Medulla oblongata (tissue), 1 donor: ENCODE measurements at regions not wholly inside any gene's neighbourhood (a gene's known extent, or its start where the extent isn't known, plus 50 kb on each side); places are given as distances from the start of the nearest gene placed in this dataset.
"Not testable (repeated sequence)": the region's sequence is repeated elsewhere in the genome, so short reads cannot be mapped to it uniquely, and the experiment has no call there.

ENCODE experiments used
- DNase-seq: peaks from one replicate; pipeline ENCODE4 v3.0.0-alpha.2; 2015; ENCODE audit errors: extremely low spot score

DNA sequence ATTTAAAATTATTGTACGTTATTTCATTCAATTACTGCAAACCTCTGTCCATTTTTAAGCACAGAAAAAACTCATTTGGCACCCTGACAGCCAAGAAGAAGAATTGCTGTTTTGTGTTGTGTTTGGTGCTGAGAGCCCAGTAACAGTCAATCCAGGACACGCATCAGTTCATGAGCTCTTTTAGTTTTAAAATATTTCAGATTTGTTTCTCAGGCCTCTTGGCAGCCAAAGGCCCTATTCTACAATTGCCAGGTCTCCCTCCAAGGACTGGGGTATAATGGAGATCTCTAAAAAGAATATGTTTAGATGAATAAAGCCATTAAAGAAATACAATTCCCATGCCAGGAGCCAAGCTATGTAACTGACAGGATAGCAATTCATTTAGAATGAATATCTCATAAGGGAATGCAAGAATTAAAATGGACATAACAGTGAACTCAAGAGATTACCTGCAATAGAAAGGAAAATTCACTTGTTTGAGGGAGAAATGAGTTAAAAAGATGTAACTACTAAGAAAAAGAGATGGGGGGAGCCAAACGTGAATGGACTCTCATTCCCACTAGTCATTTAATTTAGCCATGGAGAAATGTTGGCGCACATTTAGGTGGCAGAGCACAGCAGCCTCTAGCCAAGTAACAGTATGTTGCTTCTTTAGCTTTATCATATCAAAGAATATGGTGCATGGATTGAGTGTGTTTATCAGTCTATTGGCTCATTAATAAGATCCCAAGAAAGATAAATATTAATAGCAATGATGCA is 140.6 kb upstream of the PELI2 start:
- DNase-seq = peak; percentile 76

DNA sequence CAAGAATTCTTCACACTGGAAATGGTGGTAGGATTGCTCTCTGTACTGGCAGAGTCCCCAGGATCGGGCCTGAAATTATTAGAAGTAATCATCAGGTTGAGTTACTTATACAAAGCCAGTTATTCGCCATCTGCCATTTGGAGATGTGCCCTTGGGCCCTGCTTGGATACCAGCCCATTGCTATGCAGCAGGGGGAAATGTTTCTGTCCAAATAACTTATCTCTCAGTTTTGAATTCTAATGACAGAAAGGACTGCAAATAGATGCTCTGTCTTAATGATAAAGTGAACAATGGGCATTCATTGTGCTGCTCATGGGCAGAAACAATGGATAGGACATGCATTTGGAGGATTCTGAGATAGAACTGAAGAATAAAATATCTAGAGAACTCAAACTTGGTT is 139.1 kb upstream of the PELI2 start:
- DNase-seq = peak; percentile 43

DNA sequence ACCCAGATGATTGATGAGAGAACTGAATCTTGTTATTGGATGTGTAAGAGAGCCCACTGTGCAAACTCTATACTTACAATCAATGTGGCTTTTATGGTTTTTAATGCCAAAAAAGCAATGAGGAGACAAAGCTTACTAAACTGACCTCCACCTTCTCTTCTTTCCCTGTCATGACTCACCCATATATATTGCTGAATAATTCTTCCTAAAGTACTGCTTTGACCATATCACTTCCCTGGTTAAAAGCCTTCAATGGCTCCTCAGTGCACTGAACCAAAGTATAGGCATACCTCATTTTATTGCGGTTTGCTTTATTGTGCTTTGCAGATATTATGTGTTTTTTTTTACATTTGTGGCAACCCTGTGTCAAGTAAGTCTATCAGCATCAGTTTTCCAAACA is 138.4 kb upstream of the PELI2 start:
- no peak for DNase-seq

DNA sequence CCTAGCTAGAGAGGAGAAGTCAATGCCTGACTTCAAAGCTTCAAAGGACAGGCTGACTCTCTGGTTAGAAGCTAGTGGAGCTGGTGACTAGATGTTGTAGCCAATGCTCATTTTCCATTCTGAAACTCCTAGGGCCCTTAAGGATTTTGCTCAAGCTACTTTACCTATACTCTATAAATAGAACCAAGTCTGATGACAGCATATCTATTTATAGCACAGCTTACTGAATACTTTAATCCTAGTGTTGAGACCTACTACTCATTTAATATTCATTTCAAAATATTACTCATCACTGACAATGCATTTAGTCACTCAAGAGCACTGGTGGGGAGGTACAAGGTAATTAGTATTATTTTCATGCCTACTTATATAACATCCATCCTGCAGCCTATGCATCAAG is 137.2 kb upstream of the PELI2 start:
- no peak for DNase-seq

DNA sequence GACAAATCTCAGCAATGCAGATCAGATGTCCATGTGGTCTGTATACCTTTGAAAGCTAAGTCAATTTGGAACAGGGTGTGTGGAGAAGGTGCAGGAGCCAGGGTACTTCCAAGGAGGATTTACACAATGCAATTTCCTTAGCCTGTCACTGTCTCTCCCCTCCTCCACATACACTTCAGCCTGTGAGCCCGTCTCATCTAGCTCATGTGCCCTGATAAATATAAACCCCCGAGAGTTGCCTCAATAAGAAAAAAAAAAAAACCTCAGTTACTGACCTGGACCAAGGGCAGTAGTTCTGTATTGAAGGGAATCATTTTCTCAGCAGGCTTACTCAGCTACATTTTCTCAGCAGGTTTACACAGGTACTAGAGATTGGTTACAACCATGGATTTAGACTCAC is 132.1 kb upstream of the PELI2 start:
- no peak for DNase-seq

DNA sequence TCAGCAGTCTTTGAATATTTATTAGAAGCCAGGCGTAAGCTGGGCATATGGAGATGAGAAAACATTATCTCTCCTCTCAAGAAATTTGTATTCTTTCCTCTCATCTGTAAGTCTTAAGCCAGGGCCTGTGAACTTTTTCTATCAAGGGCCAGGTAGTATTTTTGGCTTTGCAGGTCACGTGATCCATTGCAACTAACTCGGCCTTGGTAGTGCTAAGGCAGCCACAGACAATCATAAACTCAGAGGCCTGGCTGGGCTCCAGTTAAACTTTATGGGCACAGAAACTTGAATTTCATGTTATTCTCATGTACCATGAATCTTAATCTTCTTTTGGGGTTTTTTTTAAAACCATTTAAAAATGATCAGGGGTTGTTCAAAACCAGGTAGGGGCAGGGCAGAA is 117.4 kb upstream of the PELI2 start:
- no peak for DNase-seq

DNA sequence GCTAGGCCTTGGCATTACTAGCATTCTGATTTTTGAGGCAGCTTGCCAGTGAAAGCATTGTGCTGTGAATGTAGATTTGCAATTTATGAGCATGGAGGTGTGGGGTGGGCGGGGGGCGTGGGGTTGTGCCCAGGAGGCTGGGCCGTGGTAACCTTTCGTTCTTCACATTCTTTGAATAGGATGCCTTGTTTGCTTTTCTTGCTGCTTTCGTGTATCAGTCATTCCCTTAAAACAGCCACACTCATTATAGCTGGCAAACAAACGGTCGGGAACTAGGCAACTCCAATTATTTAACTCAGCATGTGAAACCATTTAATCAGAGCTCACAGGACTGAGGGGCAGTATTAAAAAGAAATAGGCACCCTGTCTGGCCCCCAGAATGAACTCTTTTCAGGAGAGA is 115.9 kb upstream of the PELI2 start:
- no peak for DNase-seq

DNA sequence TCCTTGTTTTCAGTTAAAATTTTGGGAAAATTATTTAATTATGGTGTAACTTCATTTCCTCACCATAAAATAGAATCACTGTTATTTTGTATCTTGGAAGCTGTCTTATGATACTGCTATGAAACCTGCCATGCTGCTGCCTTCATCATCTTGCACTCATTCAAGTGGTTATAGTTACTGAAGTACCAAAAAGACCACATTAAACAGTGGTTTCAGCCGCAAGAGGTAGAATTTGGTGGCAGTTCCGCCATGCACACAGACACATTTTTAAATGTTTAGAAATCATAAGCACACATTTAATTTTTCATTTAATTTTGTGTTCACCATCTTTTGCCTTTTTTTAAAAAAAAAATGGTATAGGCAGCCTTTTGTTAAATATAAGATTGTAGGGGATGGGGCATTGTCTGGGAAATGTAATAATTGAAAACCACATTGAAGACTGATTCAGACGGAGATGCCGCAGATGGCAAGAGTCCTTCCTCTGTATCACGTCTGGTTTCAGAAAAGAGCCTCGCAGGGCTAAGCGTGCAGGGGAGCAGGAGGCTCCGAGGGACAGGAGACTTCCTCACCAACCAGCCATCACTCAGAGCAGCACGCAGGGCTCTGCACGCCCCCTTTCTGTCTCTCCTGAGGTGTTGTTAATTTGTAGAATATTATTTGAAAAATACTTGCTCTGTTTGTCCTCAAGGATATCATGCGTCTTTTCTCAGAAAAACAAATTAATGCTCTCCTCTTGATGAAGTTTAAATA is 115.2 kb upstream of the PELI2 start:
- DNase-seq = no peak

DNA sequence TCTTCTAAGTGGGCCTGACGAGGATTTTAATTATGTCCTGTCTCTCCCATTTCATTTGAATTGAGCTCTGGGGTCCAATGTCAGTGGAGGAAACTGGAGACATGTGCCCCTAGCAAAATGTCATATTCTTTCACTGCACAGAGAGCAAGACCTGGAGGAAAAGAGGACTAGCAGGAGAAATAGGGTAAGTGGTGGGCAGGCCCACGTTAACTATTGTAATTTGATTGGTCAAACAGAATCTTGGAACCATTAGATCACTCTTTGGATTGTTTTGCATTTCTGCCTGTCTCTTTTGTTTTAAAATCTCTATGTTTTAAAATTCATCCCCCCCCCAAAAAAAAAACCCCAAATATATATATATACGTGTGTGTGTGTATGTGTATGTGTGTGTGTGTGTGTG is 113.9 kb upstream of the PELI2 start:
- DNase-seq = no peak

DNA sequence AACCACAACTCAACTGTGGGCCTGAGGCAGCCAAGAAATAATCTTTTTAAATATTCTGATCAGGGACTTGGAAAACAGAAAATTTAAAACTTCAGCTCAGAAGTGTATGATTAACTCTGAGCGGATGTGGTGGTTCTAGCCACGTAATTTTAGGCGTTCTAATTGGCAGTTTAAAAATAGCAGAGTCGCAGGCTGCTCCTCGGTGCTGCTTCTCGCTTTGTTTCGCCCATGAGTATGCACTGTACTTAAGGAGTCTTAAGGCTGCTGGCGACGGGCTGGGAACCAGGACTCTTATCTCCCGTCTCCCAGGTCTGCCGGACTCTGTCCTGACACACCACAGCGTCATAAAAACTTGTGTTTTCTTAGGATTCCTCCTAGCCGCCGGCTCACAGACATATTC is 113.4 kb upstream of the PELI2 start:
- DNase-seq = peak; percentile 15

DNA sequence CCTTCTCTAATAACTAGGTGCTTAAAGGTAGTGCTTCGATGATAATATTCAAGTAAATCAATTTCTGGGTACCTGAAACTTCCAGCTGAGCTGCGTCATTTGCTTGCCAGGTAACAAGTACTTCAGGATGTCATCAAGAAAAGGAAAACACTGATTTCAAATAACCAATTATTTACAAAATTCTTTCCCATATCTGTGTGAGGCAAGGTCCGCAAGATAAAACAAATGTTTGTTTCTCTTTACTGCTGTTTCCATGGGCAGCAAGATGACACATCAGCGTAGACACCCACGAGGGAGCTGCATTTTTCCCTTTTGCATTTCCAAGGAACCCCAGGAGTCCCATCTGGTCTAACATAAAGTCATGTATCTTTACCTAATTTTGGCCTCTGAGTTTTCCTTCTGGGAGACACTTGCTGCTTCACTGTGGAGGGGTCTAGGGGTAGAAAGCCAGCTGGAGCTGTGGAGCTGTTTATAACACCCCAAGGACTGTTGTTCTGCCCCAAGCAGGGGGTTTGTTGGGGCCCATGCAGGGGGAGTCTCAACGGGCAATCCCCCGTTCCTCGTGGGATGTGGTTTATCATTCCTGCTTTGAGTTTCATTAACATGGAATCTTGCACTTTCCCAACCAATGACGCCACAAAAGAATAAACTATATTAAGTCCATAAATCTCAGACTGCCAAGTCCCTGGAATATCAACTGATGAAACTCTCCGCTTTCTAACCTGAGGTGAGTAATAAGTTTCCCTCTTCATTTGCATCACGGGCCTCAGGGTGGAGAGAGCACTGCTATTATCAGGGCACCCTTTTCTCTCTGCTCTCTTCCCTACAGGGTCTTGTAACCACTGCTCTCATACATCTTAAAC is 112.8 kb upstream of the PELI2 start:
- no peak for DNase-seq

DNA sequence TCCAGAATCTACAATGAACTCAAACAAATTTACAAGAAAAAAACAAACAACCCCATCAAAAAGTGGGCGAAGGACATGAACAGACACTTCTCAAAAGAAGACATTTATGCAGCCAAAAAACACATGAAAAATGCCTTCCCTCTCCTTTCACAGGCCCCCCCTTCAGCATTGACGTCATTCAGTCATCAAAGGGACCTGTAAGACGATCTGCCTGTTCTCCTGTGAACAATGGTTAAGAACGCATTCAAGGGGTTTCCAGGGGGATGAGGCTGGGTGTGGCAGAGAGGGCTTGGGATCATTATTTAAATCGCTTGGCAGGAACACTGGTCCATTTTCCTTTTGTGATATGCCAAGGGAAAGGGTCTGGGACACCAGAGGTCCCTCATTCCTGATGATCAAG is 110.7 kb upstream of the PELI2 start:
- DNase-seq = not testable (repeated sequence)

DNA sequence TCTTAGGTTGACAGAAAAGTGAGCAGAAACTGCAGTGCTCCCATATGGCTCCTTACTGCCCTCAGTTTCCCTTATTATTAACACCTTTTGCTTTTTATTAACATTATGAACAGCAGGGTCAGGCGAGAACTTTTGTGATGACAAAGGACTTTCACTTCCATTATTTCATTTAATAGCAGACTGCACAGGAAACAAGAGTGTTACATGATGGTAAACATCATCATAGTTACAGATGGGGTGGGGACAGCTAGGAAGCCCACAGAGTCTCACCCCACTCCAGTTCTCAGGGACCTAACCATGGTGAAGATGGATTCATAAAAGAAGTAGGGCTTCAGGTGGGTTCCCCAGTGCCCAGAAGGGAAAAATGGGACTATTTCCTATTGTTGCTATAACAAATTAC is 110.1 kb upstream of the PELI2 start:
- no peak for DNase-seq

DNA sequence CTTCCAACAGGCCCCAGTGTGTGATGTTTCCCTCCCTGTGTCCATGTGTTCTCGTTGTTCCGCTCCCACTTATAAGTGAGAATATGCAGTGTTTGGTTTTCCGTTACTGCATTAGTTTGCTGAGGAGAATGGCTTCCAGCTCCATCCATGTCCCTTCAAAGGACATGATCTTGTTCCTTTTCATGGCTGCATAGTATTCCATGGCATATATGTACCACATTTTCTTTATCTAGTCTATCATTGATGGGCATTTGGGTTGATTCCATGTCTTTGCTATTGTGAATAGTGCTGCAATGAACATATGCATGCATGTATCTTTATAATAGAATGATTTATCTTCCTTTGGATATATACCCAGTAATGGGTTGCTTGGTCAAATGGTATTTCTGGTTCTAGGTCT is 109.5 kb upstream of the PELI2 start:
- DNase-seq = not testable (repeated sequence)

DNA sequence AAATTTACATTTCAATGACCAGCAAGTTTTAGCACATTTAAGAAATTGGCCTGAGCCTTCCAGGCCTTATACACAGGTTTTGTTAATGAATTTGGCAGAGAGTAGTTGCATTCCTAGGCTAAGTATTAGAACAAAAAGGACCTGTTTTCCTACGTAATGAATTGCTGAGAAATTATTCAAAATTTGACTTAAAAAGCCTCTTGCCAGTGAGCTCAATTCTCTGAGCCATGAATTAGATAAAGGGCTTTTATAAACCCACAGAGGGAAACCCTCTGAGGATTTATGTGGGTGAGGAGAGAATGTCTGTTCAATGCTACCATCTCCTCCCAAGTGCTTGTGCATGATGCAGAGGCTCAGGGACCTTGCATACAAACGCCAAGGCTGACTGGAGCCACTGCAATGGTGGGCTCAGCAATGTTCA is 94.5 kb upstream of the PELI2 start:
- peak; percentile 27 for DNase-seq

DNA sequence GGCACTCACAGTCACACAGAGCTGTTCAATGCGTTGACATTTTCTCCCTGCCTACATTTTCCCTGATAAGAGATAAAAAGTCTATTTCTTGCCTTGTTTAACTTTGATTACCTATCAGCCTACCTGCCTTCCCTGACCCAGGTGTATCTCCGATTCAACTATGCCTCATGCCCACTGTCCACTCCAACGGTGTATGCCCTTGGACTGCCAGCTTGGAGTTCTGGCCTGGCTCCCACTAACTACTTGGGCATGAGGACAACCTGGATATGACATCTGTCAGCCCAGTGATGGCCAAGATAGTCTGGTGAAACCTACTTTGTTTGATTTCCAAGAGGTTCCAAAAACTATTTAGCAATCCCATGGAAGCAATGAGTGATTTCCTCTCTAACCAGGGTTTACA is 93.0 kb upstream of the PELI2 start:
- DNase-seq = no peak

DNA sequence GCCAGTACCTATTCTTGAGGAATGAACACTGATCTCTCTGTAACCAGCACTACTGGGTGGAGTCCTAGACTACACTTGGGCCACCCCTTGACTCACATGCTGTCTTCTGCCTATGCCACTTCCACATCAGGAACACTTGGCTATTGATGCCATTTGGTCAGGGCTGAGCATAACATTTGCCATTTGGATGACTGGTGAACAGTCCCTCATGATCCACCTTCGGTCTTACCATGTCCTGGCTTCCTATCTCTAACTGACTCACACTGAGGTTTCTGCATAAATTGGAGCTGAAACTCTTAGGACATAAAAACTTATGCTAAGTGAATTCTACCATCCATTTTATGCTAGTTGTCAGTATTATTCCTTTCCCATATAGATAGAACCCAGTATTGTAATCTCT is 91.7 kb upstream of the PELI2 start:
- DNase-seq = no peak

DNA sequence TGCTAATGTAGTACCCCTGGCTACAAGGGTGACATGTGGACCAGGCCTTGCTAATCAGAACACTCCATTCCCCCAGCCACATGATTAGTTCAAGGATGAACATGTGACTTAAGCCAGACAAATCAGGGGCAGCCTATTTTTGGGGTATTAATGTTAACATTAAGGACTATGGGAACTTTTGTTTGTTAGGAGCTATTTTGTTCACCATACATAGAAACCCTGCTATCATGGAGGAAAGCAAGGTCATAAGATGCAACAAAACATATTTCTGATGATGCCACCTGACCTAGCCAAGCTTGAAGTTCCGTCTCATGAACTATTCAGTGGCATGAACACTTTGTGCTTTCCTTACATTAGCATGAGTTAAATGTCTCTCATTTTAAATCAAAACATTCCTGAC is 90.8 kb upstream of the PELI2 start:
- DNase-seq = no peak

DNA sequence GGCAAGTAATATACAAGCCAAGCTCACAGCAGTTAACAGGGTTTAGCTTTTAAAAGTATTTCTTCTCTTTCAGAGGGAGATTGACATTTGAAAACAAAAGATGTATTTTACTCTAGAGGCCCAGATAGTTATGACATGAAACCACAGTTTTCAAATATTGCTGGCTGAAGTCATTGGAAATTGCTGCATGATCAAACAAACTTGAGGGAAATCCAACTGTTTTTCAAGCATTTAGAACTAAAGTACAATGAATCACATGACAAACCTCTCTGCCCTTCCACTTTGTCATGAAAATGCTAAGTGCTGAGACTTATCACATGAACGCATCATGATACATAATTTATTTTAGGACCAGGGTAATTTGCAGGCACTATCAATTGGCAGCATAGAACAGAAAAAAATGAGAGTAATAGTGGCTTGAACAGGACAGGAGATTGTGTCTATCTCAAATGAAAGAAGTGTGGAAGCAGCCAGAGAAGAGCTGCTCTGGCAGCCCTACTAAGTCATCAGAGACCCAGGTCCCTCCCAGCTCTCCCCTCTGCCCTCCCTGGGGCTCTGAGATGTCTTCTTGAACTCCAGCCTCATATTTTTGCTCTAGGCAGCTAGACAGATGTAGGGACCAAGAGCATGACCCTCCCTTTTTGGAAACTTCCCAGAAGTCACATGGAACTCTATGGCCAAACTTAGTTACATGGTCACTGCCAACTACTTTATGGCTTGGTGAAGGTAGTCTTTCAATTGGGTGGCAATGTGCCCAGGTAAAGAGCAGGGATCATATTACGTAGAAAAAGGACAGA is 90.1 kb upstream of the PELI2 start:
- DNase-seq = no peak

DNA sequence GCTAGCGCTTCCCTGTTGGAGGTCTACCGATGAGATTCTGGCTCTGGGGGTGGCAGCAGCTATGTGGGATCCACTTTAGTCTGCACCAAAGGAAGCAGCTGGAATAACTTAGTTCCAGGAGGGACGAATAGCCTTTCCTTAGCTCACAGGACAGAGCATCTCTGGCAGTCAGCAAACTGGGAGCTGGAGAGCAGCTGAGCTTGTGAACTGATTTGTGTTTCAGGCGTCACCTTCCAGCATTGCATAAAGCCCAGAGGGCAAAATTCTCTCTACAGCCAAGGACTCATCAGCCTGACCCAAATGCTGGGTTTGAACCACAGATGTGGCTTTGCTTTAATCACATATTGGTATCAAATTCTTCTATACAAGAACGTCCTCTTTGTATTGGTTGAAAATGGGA is 81.9 kb upstream of the PELI2 start:
- no peak for DNase-seq

DNA sequence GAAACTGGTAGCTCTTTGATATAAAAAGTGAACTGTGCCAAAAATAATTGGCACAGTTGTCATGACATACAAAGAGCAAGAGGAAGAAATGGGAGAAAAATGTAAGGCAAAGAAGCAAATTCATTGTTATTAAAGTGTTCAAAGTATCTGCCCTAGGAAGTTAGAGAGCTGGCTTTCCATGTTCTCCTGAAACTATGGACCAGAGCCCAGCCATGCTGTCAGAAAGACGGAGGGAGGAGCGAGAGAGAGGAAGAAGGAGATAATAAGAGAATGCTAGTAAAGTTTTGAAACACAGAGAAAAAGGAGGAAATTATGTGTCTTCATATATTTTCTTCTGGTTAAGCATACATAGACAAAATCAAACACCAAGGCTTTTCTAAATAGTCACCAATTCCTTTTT is 78.1 kb upstream of the PELI2 start:
- no peak for DNase-seq

DNA sequence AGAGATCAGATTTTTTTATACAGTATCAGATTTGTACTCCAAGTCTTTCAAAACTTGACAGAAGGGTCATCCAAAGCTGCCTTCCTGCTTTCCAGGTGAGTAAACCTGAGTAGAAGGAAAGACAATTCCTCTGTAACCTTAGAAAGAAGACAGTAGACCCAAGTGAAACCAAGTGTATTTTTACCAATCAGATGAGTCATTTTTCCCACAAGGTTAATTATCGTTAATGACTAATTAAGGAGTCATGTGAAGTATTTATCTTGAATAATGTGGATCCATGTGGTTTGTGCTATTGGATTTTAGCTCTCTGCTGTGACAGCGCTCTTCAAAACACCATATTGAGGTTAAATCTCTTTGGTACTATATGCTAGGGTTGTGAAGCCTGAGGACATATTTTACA is 74.0 kb upstream of the PELI2 start:
- no peak for DNase-seq
